ENCODE measurements at regions not wholly inside any gene's neighbourhood (a gene's known extent, or its start where the extent isn't known, plus 50 kb on each side); places are given as distances from the start of the nearest gene placed in this dataset.

GRCh38 chr16:86748652-86749051 is 170.3 kb downstream of the FOXL1 start:
- no peak for DNase-seq

GRCh38 chr16:86751076-86752030 is 173.0 kb downstream of the FOXL1 start:
- no peak for DNase-seq

- DNase-seq: no peak
These were observed 174.3 kb downstream of the FOXL1 start for GRCh38 chr16:86752582-86753175.

GRCh38 chr16:86753399-86753798 is 175.1 kb downstream of the FOXL1 start:
- DNase-seq: no peak

- DNase-seq: no peak
These were observed 177.2 kb downstream of the FOXL1 start for GRCh38 chr16:86755571-86756006.

GRCh38 chr16:86756882-86757703 is 178.7 kb downstream of the FOXL1 start:
- DNase-seq: no peak

GRCh38 chr16:86757704-86758040 is 179.3 kb downstream of the FOXL1 start:
- no peak for DNase-seq

- no peak for DNase-seq
These were observed 180.6 kb downstream of the FOXL1 start for GRCh38 chr16:86758932-86759331.

GRCh38 chr16:86761111-86762031 is 183.0 kb downstream of the FOXL1 start:
- peak; percentile 71 for DNase-seq

GRCh38 chr16:86762095-86762494 is 183.7 kb downstream of the FOXL1 start:
- DNase-seq: no peak

- no peak for DNase-seq
These were observed 185.5 kb downstream of the FOXL1 start for GRCh38 chr16:86763819-86764218.

GRCh38 chr16:86764551-86764950 is 186.2 kb downstream of the FOXL1 start:
- DNase-seq: no peak

GRCh38 chr16:86765389-86766026 is 187.2 kb downstream of the FOXL1 start:
- no peak for DNase-seq

GRCh38 chr16:86766700-86767099 is 188.4 kb downstream of the FOXL1 start:
- DNase-seq: no peak

- no peak for DNase-seq
These were observed 190.0 kb downstream of the FOXL1 start for GRCh38 chr16:86768228-86768791.

GRCh38 chr16:86768999-86769398 is 190.7 kb downstream of the FOXL1 start:
- DNase-seq: no peak

- no peak for DNase-seq
These were observed 193.4 kb downstream of the FOXL1 start for GRCh38 chr16:86771506-86772460.

- no peak for DNase-seq
These were observed 194.5 kb downstream of the FOXL1 start for GRCh38 chr16:86772671-86773353.

GRCh38 chr16:86773354-86773715 is 195.0 kb downstream of the FOXL1 start:
- DNase-seq: no peak

GRCh38 chr16:86774931-86775330 is 196.6 kb downstream of the FOXL1 start:
- DNase-seq: no peak
